Uterus (tissue), 2 donors: ENCODE measurements at regions not wholly inside any gene's neighbourhood (a gene's known extent, or its start where the extent isn't known, plus 50 kb on each side); places are given as distances from the start of the nearest gene placed in this dataset.

Source experiments
- POLR2A ChIP-seq, 2 donors: fragments of 450-650 bp; IDR thresholded peaks; one replicate each; pipeline ENCODE4 v1.6.1; 2016; ENCODE audit warnings: antibody characterized with exemption in 2 of 2, mild to moderate bottlenecking in 1 of 2, moderate library complexity in 1 of 2
- TF ChIP-seq, protein P1 (sequence below), 4 experiments: fragments of 200-600 bp in 2 of 4; fragments of 450-650 bp in 2 of 4; sonication (generic) in 2 of 4; IDR thresholded peaks; one replicate each; pipeline ENCODE4 v1.5.1; 2016 to 2019; ENCODE audit warnings: antibody characterized with exemption in 4 of 4, mild to moderate bottlenecking in 2 of 4, moderate library complexity in 1 of 4

DNA sequence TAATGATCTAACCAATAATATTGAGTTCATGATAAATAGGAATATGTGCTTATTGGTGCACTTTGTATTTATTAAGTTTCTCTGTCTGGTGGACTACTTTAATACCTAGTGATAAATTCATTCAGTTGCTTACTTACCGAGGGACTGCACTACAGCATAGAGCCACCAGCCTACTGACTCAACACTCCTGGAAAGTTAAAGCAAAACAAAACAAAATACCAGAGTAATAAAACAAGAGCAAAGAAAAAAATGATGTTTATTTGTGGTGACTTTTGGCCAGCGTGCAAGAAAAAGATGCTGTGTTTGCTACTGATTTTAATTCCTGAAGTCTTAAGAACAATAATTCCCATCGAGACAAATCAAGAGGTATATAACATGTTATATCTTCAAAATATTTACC, 586.3 kb downstream of the PLA2G4A start:
- TF ChIP-seq, protein P1, sequence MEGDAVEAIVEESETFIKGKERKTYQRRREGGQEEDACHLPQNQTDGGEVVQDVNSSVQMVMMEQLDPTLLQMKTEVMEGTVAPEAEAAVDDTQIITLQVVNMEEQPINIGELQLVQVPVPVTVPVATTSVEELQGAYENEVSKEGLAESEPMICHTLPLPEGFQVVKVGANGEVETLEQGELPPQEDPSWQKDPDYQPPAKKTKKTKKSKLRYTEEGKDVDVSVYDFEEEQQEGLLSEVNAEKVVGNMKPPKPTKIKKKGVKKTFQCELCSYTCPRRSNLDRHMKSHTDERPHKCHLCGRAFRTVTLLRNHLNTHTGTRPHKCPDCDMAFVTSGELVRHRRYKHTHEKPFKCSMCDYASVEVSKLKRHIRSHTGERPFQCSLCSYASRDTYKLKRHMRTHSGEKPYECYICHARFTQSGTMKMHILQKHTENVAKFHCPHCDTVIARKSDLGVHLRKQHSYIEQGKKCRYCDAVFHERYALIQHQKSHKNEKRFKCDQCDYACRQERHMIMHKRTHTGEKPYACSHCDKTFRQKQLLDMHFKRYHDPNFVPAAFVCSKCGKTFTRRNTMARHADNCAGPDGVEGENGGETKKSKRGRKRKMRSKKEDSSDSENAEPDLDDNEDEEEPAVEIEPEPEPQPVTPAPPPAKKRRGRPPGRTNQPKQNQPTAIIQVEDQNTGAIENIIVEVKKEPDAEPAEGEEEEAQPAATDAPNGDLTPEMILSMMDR (IDR thresholded peaks at IDR 0.05): no peak
- TF ChIP-seq POLR2A (IDR thresholded peaks at IDR 0.05): no peak
